Endodermal cell (in vitro differentiated cells): ENCODE measurements at regions not wholly inside any gene's neighbourhood (a gene's known extent, or its start where the extent isn't known, plus 50 kb on each side); places are given as distances from the start of the nearest gene placed in this dataset.

Experiments used
- DNase-seq: peaks from one replicate; pipeline ENCODE4 v3.0.0-alpha.2; 2017
- H3K27ac ChIP-seq: 2 replicates; pipeline ENCODE4 v1.5.1; 2013; ENCODE audit warnings: mild to moderate bottlenecking, low read depth, low read length, moderate library complexity
- H3K27me3 ChIP-seq: 2 replicates; pipeline ENCODE4 v1.6.1; 2013; ENCODE audit warnings: mild to moderate bottlenecking, low read length, moderate library complexity; ENCODE audit not compliant: insufficient read depth, control insufficient read depth, poor library complexity, severe bottlenecking
- H3K36me3 ChIP-seq: 2 replicates; pipeline ENCODE4 v1.7.0; 2013; ENCODE audit warnings: mild to moderate bottlenecking, low read length, moderate library complexity; ENCODE audit not compliant: control insufficient read depth, insufficient read depth
- H3K4me1 ChIP-seq: one replicate; pipeline ENCODE4 v1.7.0; 2013; ENCODE audit warnings: low read length; ENCODE audit not compliant: control insufficient read depth, insufficient read depth
- H3K4me3 ChIP-seq: 2 replicates; pipeline ENCODE4 v1.5.1; 2013; ENCODE audit warnings: mild to moderate bottlenecking, low read length, moderate library complexity
- H3K9ac ChIP-seq: 2 replicates; pipeline ENCODE4 v1.6.1; 2013; ENCODE audit warnings: mild to moderate bottlenecking, low read length, moderate library complexity; ENCODE audit not compliant: poor library complexity, severe bottlenecking; ENCODE audit errors: extremely low read depth
- H3K9me3 ChIP-seq: 2 replicates; pipeline ENCODE4 v1.6.1; 2013; ENCODE audit warnings: mild to moderate bottlenecking, low read length, moderate library complexity; ENCODE audit not compliant: control insufficient read depth
- H3K27ac Mint-ChIP-seq: 2 replicates; pipeline ENCODE4 v1.8.0; 2020; ENCODE audit warnings: mixed read lengths
- H3K27me3 Mint-ChIP-seq: 2 replicates; pipeline ENCODE4 v1.8.0; 2021; ENCODE audit warnings: mild to moderate bottlenecking, mixed read lengths; ENCODE audit not compliant: insufficient read depth
- H3K36me3 Mint-ChIP-seq: 2 replicates; pipeline ENCODE4 v1.8.0; 2020; ENCODE audit warnings: low read depth, mixed read lengths
- H3K4me1 Mint-ChIP-seq: 2 replicates; pipeline ENCODE4 v1.8.0; 2020; ENCODE audit warnings: mixed read lengths
- H3K4me3 Mint-ChIP-seq: 2 replicates; pipeline ENCODE4 v1.8.0; 2020; ENCODE audit warnings: mild to moderate bottlenecking, moderate library complexity, mixed read lengths
- H3K9me3 Mint-ChIP-seq: 2 replicates; pipeline ENCODE4 v1.8.0; 2020; ENCODE audit warnings: mild to moderate bottlenecking, mixed read lengths
- WGBS, 2 experiments: methylation state at CpG; one replicate each; pipeline versions ENCODE4 v1.1.5 to v1.1.7; 2013; ENCODE audit warnings: missing lambda C conversion rate in 2 of 2, mixed read lengths in 1 of 2; ENCODE audit not compliant: insufficient coverage in 1 of 2, insufficient read length in 1 of 2; 5-methylcytosine and 5-hydroxymethylcytosine counted together
- TF ChIP-seq, protein P1 (sequence below): fragments of 200-600 bp; sonication (generic); conservative IDR thresholded peaks from 2 replicates; pipeline ENCODE4 v1.5.0; 2021; ENCODE audit warnings: antibody characterized with exemption, mild to moderate bottlenecking

DNA sequence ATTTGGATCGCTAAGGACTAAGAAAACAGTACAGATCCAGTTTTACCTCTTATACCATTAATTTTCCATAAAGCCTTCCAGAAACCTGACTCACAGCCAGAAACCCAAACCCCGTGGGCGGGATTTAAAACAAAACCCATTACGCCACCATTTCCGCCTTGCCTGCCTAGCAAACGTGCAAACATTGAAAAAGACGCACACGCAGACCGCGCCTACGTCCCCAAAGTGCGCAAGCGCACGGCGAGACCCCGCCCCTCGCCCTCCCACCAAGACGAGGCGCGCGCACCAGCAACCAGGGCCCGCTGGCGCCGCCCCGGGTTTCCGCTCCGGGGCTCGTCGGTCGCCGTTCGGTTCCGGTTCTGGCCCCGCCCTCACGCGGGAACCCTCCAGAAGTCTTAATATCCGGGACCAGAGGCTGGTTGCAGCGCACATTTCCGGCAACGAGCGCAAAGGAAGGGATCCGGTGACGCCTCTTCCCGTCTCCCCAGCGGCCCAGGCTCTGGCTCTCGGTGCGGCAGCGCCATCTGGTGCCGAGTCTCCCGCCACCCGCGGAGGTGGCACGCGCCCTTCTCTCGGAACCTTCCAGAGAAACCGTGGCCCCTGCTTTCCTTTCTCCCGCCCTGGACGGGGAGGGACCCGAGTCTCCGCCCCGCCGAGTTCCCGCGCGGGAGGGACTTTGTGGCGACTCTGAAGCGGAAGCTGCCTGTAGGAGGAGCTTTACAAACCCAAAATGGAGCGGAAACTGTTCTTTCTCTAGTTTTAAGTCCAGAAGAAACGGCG is 256.9 kb upstream of the STARD13 start:
- 0% methylated on average over 38 to 70 of the region's 70 CpGs for WGBS, 2 experiments
- DNase-seq, result peak; percentile 99
- Mint-ChIP-seq H3K27me3 (no peaks in the 10 kb centered on the region), H3K4me1 (peaks cover 28% of the 10 kb centered on the region), H3K4me3 (peak overlapping the region; percentile 83), H3K9me3 (no peaks in the 10 kb centered on the region), H3K36me3 (no peaks in the 10 kb centered on the region), H3K27ac (peak overlapping the region; percentile 100)
- H3K27ac ChIP-seq, result peak overlapping the region; percentile 99
- peak overlapping the region; percentile 95 for H3K4me3 ChIP-seq
- no peaks in the 10 kb centered on the region for H3K9me3 ChIP-seq
- peak overlapping the region; percentile 96 for H3K9ac ChIP-seq
- peaks cover 11% of the 10 kb centered on the region for H3K4me1 ChIP-seq
- H3K36me3 ChIP-seq, result no peaks in the 10 kb centered on the region
- TF ChIP-seq, protein P1, sequence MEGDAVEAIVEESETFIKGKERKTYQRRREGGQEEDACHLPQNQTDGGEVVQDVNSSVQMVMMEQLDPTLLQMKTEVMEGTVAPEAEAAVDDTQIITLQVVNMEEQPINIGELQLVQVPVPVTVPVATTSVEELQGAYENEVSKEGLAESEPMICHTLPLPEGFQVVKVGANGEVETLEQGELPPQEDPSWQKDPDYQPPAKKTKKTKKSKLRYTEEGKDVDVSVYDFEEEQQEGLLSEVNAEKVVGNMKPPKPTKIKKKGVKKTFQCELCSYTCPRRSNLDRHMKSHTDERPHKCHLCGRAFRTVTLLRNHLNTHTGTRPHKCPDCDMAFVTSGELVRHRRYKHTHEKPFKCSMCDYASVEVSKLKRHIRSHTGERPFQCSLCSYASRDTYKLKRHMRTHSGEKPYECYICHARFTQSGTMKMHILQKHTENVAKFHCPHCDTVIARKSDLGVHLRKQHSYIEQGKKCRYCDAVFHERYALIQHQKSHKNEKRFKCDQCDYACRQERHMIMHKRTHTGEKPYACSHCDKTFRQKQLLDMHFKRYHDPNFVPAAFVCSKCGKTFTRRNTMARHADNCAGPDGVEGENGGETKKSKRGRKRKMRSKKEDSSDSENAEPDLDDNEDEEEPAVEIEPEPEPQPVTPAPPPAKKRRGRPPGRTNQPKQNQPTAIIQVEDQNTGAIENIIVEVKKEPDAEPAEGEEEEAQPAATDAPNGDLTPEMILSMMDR, result peak; percentile 86
- H3K27me3 ChIP-seq, result no peaks in the 10 kb centered on the region

DNA sequence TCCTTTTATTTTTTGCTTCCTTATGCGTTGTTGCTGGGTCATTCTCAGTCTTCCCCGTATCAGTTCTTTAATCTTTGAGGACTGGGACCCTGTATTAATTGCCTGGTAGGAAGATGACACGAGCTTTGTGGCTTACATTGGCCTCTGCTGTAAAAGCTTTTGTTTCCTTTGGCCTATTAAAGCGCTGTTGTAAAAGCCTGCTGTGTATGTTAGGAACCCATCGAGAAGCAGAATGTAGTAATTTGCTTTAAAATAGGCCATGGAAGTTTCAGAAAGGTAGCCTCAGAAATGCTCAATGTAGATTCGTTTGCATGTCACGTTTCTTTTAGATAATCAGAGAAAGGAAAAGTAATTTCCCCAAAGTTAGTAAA is 257.5 kb upstream of the STARD13 start:
- Mint-ChIP-seq H3K36me3 (no peaks in the 10 kb centered on the region), H3K9me3 (no peaks in the 10 kb centered on the region)

DNA sequence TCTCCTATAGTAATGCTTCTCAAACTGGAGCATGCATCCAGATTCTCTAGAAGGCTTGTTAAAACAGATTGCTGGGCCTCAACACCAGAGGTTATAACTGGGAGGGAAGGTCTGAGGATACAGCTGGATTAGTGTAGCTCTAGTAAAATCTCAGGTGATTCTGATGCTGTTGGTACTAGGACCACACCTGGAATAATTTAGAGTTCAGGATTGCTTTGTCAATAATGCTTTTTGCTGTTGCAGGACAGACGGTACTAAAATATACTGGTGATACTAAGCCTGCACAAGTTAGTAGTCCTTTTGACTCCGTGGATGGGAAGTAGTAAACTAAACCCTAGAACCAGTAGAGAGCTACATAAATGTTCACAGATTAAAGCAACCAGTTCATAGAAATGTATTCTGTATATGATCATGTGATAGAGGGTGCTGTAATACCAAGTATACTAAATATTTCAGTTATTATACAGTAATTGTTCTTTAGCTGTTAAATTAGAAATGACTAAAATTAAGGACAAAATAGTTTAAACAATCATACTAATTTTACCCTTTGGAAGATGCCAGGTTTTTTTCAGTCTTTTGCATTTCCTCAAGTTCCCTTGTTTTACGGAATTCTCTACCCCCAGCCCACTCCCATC is 258.2 kb upstream of the STARD13 start:
- Mint-ChIP-seq H3K9me3 (no peaks in the 10 kb centered on the region), H3K36me3 (no peaks in the 10 kb centered on the region), H3K4me3 (peak overlapping the region; percentile 83), H3K4me1 (peaks cover 23% of the 10 kb centered on the region), H3K27me3 (no peaks in the 10 kb centered on the region), H3K27ac (peak overlapping the region; percentile 100)
- WGBS, 2 experiments, result 72 to 95% methylated on average over 2 to 3 of the region's 3 CpGs
- TF ChIP-seq, protein P1, result no peak
- Histone ChIP-seq H3K9ac (peak overlapping the region; percentile 96), H3K27me3 (no peaks in the 10 kb centered on the region), H3K4me1 (peaks cover 5% of the 10 kb centered on the region), H3K4me3 (peak overlapping the region; percentile 95), H3K27ac (peak overlapping the region; percentile 99), H3K9me3 (no peaks in the 10 kb centered on the region), H3K36me3 (no peaks in the 10 kb centered on the region)
- DNase-seq, result no peak

More for the DNA sequence above, 257.5 kb upstream of the STARD13 start:
- WGBS, 2 experiments, result 0 to 2% methylated on average over 5 to 7 of the region's 7 CpGs
- no peak for DNase-seq
- Histone ChIP-seq H3K4me1 (peaks cover 8% of the 10 kb centered on the region), H3K9me3 (no peaks in the 10 kb centered on the region), H3K9ac (peak overlapping the region; percentile 96), H3K4me3 (peak overlapping the region; percentile 95), H3K27me3 (no peaks in the 10 kb centered on the region), H3K27ac (peak overlapping the region; percentile 99), H3K36me3 (no peaks in the 10 kb centered on the region)
- H3K4me1 Mint-ChIP-seq, result peaks cover 23% of the 10 kb centered on the region
- TF ChIP-seq, protein P1, result no peak
- H3K4me3 Mint-ChIP-seq, result peak overlapping the region; percentile 83
- H3K27ac Mint-ChIP-seq, result peak overlapping the region; percentile 100
- no peaks in the 10 kb centered on the region for H3K27me3 Mint-ChIP-seq
